ENCODE measurements at regions not wholly inside any gene's neighbourhood (a gene's known extent, or its start where the extent isn't known, plus 50 kb on each side); places are given as distances from the start of the nearest gene placed in this dataset.
A peak's percentile ranks its signal among the peaks of the same experiment; 100 is the strongest.
"Not testable (repeated sequence)": the region's sequence is repeated elsewhere in the genome, so short reads cannot be mapped to it uniquely, and the experiment has no call there.

DNA sequence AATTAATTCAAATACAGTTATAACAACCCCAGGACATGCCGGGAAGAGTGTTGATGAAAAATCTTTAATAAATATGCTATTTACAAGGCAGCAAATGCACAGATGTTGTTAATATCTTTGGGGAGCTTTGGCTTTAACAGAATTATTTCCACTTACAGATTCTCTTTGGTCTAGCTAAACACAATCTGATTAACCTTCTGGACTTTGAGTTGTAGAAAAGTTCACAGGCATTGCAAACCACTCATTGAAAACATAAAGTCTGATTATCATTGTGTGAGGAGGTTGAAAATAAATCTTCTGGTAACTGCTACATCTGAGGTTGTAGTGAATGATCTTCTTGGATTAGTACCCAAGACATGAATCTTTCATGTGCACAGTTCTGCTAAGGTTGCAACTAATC, 255.6 kb downstream of the LHFPL1 start:
- H3K36me3 Mint-ChIP-seq (ENCODE audit: low read depth, unreplicated experiment) = no peaks in the 10 kb centered on the region
- FAIRE-seq = peak; percentile 88
- TF ChIP-seq EZH2 (IDR thresholded peaks at IDR 0.05; ENCODE audit: insufficient read depth, low read length) = no peak
- TF ChIP-seq, protein P1, sequence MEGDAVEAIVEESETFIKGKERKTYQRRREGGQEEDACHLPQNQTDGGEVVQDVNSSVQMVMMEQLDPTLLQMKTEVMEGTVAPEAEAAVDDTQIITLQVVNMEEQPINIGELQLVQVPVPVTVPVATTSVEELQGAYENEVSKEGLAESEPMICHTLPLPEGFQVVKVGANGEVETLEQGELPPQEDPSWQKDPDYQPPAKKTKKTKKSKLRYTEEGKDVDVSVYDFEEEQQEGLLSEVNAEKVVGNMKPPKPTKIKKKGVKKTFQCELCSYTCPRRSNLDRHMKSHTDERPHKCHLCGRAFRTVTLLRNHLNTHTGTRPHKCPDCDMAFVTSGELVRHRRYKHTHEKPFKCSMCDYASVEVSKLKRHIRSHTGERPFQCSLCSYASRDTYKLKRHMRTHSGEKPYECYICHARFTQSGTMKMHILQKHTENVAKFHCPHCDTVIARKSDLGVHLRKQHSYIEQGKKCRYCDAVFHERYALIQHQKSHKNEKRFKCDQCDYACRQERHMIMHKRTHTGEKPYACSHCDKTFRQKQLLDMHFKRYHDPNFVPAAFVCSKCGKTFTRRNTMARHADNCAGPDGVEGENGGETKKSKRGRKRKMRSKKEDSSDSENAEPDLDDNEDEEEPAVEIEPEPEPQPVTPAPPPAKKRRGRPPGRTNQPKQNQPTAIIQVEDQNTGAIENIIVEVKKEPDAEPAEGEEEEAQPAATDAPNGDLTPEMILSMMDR (IDR thresholded peaks at IDR 0.05; ENCODE audit: insufficient read depth, low read depth, low read length) = no peak
- no peak overlapping the region for H3K4me3 ChIP-seq (ENCODE audit: insufficient read depth, low read depth, low read length)
- DNase-seq (ENCODE audit: low read depth) = no peak
- H3K4me1 ChIP-seq (ENCODE audit: insufficient read depth, low read length) = no peaks in the 10 kb centered on the region
- no peak overlapping the region for H3K4me2 ChIP-seq (ENCODE audit: low read length)
- no peaks in the 10 kb centered on the region for H3K79me2 ChIP-seq (ENCODE audit: insufficient read depth, low read length)
- H3K9me3 ChIP-seq (ENCODE audit: insufficient read depth, low read depth, low read length) = no peaks in the 10 kb centered on the region
- H3K27ac ChIP-seq (ENCODE audit: low read depth, low read length) = no peak overlapping the region
- no peaks in the 10 kb centered on the region for H3K4me1 Mint-ChIP-seq (ENCODE audit: low read depth, unreplicated experiment)
- no peaks in the 10 kb centered on the region for H3K27me3 ChIP-seq (ENCODE audit: insufficient read depth, low read length)
- no peak overlapping the region for H3K4me3 Mint-ChIP-seq (ENCODE audit: unreplicated experiment)
- no peak overlapping the region for H3K9ac ChIP-seq (ENCODE audit: low read length)
- no peaks in the 10 kb centered on the region for H3K36me3 ChIP-seq (ENCODE audit: insufficient read depth, low read length)
- no peaks in the 10 kb centered on the region for H4K20me1 ChIP-seq (ENCODE audit: insufficient read depth, low read length)
- H3K9me3 Mint-ChIP-seq (ENCODE audit: unreplicated experiment) = no peaks in the 10 kb centered on the region
- no peak overlapping the region for H2AFZ ChIP-seq (ENCODE audit: low read depth, low read length)
- no peaks in the 10 kb centered on the region for H3K27me3 Mint-ChIP-seq (ENCODE audit: low read depth, unreplicated experiment)
- H3K27ac Mint-ChIP-seq (ENCODE audit: unreplicated experiment) = no peak overlapping the region

DNA sequence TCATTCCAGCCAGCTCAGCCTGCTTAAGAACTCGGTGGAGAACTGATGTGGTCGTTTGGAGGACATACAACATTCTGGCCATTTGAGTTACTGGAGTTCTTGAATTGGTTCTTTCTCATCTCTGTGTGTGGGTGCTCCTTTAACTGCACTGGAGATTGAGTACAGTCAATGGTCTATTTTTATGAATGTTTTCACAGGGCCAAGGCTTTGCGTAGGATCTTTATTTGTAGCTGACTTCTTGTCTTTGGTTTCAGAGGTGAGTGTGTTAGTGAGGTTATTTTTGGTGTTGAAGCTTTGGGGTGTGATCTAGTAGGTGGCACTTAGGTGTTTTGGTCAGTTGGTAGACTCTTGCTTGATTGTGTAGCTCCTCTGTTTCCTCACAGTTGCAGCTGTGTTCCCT, 288.4 kb downstream of the LHFPL1 start:
- FAIRE-seq (peak; percentile 78), DNase-seq (ENCODE audit: low read depth) (no peak)
- Mint-ChIP-seq H3K36me3 (ENCODE audit: low read depth, unreplicated experiment) (no peaks in the 10 kb centered on the region), H3K4me3 (ENCODE audit: unreplicated experiment) (no peak overlapping the region), H3K4me1 (ENCODE audit: low read depth, unreplicated experiment) (no peaks in the 10 kb centered on the region), H3K27me3 (ENCODE audit: low read depth, unreplicated experiment) (no peaks in the 10 kb centered on the region), H3K27ac (ENCODE audit: unreplicated experiment) (no peak overlapping the region), H3K9me3 (ENCODE audit: unreplicated experiment) (no peaks in the 10 kb centered on the region)
- Histone ChIP-seq H3K79me2 (ENCODE audit: insufficient read depth, low read length) (no peaks in the 10 kb centered on the region), H3K27me3 (ENCODE audit: insufficient read depth, low read length) (no peaks in the 10 kb centered on the region), H3K4me2 (ENCODE audit: low read length) (no peak overlapping the region), H3K4me3 (ENCODE audit: insufficient read depth, low read depth, low read length) (no peak overlapping the region), H3K9ac (ENCODE audit: low read length) (no peak overlapping the region), H3K36me3 (ENCODE audit: insufficient read depth, low read length) (no peaks in the 10 kb centered on the region), H3K4me1 (ENCODE audit: insufficient read depth, low read length) (no peaks in the 10 kb centered on the region), H3K27ac (ENCODE audit: low read depth, low read length) (no peak overlapping the region), H4K20me1 (ENCODE audit: insufficient read depth, low read length) (no peaks in the 10 kb centered on the region), H2AFZ (ENCODE audit: low read depth, low read length) (no peak overlapping the region), H3K9me3 (ENCODE audit: insufficient read depth, low read depth, low read length) (no peaks in the 10 kb centered on the region)
- no peak for TF ChIP-seq EZH2 (IDR thresholded peaks at IDR 0.05; ENCODE audit: insufficient read depth, low read length)
- TF ChIP-seq, protein P1 (IDR thresholded peaks at IDR 0.05; ENCODE audit: insufficient read depth, low read depth, low read length) = no peak

DNA sequence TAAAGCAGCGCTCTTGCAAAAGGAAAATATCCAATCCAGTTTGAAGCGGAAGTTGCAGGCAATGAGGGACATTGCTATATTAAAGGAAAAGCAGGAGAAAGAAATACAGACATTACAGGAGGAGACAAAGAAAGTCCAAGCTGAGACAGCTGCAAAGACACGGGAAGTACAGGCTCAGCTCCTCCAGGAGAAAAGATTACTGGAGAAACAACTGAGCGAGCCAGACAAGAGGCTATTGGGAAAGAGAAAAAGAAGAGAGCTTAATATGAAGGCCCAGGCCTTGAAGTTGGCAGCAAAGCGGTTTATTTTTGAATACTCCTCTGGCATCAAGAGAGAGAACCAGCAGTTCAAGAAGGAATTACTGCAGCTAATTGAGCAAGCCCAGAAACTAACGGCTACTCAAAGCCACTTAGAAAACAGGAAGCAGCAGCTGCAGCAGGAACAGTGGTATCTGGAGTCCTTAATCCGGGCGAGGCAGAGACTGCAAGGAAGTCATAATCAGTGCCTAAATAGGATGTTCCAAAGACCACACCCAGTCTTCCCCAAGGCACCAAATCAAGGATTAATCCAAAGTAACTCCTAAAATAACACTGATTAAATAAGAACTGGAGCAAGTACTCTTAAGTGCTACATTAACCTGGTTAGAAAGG, 298.0 kb downstream of the LHFPL1 start:
- peak; percentile 98 for FAIRE-seq
- not testable (repeated sequence) for H3K9me3 ChIP-seq (ENCODE audit: insufficient read depth, low read depth, low read length); H3K4me2 ChIP-seq (ENCODE audit: low read length)

More for the DNA sequence above, 298.0 kb downstream of the LHFPL1 start:
- not testable (repeated sequence) for H4K20me1 ChIP-seq (ENCODE audit: insufficient read depth, low read length); H3K9ac ChIP-seq (ENCODE audit: low read length); H3K79me2 ChIP-seq (ENCODE audit: insufficient read depth, low read length); H3K36me3 Mint-ChIP-seq (ENCODE audit: low read depth, unreplicated experiment); H3K27ac Mint-ChIP-seq (ENCODE audit: unreplicated experiment); H3K4me1 ChIP-seq (ENCODE audit: insufficient read depth, low read length); H3K27ac ChIP-seq (ENCODE audit: low read depth, low read length); H3K27me3 ChIP-seq (ENCODE audit: insufficient read depth, low read length); H3K4me3 ChIP-seq (ENCODE audit: insufficient read depth, low read depth, low read length); H2AFZ ChIP-seq (ENCODE audit: low read depth, low read length); H3K4me1 Mint-ChIP-seq (ENCODE audit: low read depth, unreplicated experiment); DNase-seq (ENCODE audit: low read depth); H3K27me3 Mint-ChIP-seq (ENCODE audit: low read depth, unreplicated experiment); H3K9me3 Mint-ChIP-seq (ENCODE audit: unreplicated experiment); H3K36me3 ChIP-seq (ENCODE audit: insufficient read depth, low read length); H3K4me3 Mint-ChIP-seq (ENCODE audit: unreplicated experiment)

Measured in astrocyte (in vitro differentiated cells and primary cell).